ENCODE measurements at regions not wholly inside any gene's neighbourhood (a gene's known extent, or its start where the extent isn't known, plus 50 kb on each side); places are given as distances from the start of the nearest gene placed in this dataset.

- Histone ChIP-seq H3K27ac (ENCODE audit: low read depth in 2 of 2, low read length in 1 of 2) (no peak overlapping the region), H3K4me1 (ENCODE audit: control insufficient read depth in 2 of 2, insufficient read depth in 2 of 2, low read length in 1 of 2) (no peaks in the 10 kb centered on the region), H3K9me3 (ENCODE audit: control insufficient read depth in 2 of 2, insufficient read depth in 1 of 2, low read depth in 1 of 2, low read length in 1 of 2) (peaks cover 7 to 17% of the 10 kb centered on the region in 2 donors), H3K27me3 (ENCODE audit: control insufficient read depth in 1 of 2, insufficient read depth in 2 of 2, low read length in 2 of 2) (no peaks in the 10 kb centered on the region), H3K4me3 (ENCODE audit: low read depth in 1 of 2, low read length in 2 of 2) (peak overlapping the region in 1 of 2 donors; percentile 5), H3K36me3 (ENCODE audit: control insufficient read depth in 2 of 2, insufficient read depth in 2 of 2, low read length in 1 of 2) (no peaks in the 10 kb centered on the region)
- 72 to 80% methylated on average over 20 of the region's 20 CpGs for WGBS, 2 donors
Measured at GRCh38 chr14:105862581-105863239, 336.3 kb downstream of the TMEM121 start.

DNA sequence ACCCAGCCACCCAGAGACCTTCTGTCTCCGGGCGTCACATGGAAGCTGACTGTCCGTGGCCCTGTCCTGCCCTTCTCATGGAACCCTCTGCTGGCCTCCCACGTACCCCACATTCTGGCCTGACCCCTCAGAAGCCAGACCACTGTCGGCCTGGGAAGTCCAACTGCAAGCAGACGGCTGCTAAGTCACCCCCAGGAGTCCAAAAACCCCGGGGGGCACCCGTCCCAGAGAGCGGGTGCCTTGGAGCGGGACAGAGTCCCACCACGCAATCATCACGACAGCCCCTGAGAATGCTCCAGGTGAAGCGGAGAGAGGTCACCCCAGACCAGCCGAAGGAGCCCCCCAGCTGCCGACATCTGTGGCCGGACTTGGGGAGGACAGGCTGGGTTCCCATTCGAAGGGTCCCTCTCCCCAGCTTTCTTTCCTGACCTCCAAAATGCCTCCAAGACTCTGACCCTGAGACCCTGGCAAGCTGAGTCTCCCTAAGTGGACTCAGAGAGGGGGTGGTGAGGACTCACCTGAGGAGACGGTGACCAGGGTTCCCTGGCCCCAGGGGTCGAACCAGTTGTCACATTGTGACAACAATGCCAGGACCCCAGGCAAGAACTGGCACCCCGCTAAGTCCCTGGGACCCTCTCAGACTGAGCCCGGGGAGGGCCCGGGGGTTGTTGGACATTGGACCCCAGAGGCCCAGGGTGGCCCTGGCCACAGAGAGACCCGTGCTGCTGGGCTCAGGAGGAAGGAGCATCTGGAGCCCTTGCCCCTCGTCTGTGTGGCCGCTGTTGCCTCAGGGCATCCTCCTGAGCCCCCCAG, 337.1 kb downstream of the TMEM121 start:
- 81 to 82% methylated on average over 25 of the region's 25 CpGs for WGBS, 2 donors

DNA sequence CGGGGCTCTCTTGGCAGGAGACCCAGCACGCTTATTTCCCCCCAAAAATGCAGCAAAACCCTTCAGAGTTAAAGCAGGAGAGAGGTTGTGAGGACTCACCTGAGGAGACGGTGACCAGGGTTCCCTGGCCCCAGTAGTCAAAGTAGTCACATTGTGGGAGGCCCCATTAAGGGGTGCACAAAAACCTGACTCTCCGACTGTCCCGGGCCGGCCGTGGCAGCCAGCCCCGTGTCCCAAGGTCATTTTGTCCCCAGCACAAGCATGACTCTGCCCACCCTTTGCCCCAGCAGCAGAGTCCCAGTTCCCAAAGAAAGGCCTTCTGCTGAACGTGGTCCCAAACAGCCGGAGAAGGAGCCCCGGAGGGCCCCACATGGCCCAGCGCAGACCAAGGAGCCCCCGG, 337.7 kb downstream of the TMEM121 start:
- Histone ChIP-seq H3K36me3 (ENCODE audit: control insufficient read depth in 2 of 2, insufficient read depth in 2 of 2, low read length in 1 of 2) (no peaks in the 10 kb centered on the region), H3K4me1 (ENCODE audit: control insufficient read depth in 2 of 2, insufficient read depth in 2 of 2, low read length in 1 of 2) (no peaks in the 10 kb centered on the region), H3K27ac (ENCODE audit: low read depth in 2 of 2, low read length in 1 of 2) (no peak overlapping the region), H3K27me3 (ENCODE audit: control insufficient read depth in 1 of 2, insufficient read depth in 2 of 2, low read length in 2 of 2) (no peaks in the 10 kb centered on the region), H3K9me3 (ENCODE audit: control insufficient read depth in 2 of 2, insufficient read depth in 1 of 2, low read depth in 1 of 2, low read length in 1 of 2) (peaks cover 0 to 10% of the 10 kb centered on the region in 2 donors), H3K4me3 (ENCODE audit: low read depth in 1 of 2, low read length in 2 of 2) (no peak overlapping the region)
- 84 to 85% methylated on average over 13 of the region's 13 CpGs for WGBS, 2 donors

More for the DNA sequence above, 337.1 kb downstream of the TMEM121 start:
- Histone ChIP-seq H3K27ac (ENCODE audit: low read depth in 2 of 2, low read length in 1 of 2) (no peak overlapping the region), H3K9me3 (ENCODE audit: control insufficient read depth in 2 of 2, insufficient read depth in 1 of 2, low read depth in 1 of 2, low read length in 1 of 2) (peaks cover 2 to 10% of the 10 kb centered on the region in 2 donors), H3K4me1 (ENCODE audit: control insufficient read depth in 2 of 2, insufficient read depth in 2 of 2, low read length in 1 of 2) (no peaks in the 10 kb centered on the region), H3K4me3 (ENCODE audit: low read depth in 1 of 2, low read length in 2 of 2) (peak overlapping the region in 1 of 2 donors; percentile 5), H3K36me3 (ENCODE audit: control insufficient read depth in 2 of 2, insufficient read depth in 2 of 2, low read length in 1 of 2) (no peaks in the 10 kb centered on the region), H3K27me3 (ENCODE audit: control insufficient read depth in 1 of 2, insufficient read depth in 2 of 2, low read length in 2 of 2) (no peaks in the 10 kb centered on the region)

DNA sequence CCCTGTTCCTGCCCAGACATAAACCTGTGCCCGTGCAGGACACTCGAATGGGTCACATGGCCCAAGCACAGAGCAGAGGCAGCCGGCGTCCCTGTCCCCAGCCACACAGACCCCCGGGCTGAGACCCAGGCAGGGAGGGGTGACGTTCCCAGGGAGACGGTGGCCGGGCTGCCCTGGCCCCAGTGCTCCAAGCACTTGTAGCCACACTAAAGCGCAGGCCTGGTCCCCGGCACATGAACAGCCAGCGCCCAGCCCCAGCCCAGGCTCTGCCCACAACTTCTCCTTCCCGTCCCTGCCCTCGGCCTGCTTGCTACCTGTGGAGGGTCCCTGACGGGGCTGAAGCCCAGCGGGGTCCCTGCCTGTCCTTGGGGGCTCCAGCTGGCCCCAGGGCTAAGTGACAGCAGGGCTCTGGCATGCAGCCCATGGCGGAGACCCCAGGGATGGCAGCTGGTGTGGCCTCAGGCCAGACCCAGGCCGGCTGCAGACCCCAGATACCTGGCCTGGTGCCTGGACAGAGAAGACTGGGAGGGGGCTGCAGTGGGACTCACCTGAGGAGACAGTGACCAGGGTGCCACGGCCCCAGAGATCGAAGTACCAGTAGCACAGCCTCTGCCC, 338.4 kb downstream of the TMEM121 start:
- Histone ChIP-seq H3K27ac (ENCODE audit: low read depth in 2 of 2, low read length in 1 of 2) (no peak overlapping the region), H3K4me1 (ENCODE audit: control insufficient read depth in 2 of 2, insufficient read depth in 2 of 2, low read length in 1 of 2) (no peaks in the 10 kb centered on the region), H3K27me3 (ENCODE audit: control insufficient read depth in 1 of 2, insufficient read depth in 2 of 2, low read length in 2 of 2) (no peaks in the 10 kb centered on the region), H3K9me3 (ENCODE audit: control insufficient read depth in 2 of 2, insufficient read depth in 1 of 2, low read depth in 1 of 2, low read length in 1 of 2) (peaks cover 0 to 6% of the 10 kb centered on the region in 2 donors), H3K4me3 (ENCODE audit: low read depth in 1 of 2, low read length in 2 of 2) (no peak overlapping the region), H3K36me3 (ENCODE audit: control insufficient read depth in 2 of 2, insufficient read depth in 2 of 2, low read length in 1 of 2) (no peaks in the 10 kb centered on the region)
- WGBS, 2 donors = 79 to 85% methylated on average over 19 of the region's 19 CpGs

DNA sequence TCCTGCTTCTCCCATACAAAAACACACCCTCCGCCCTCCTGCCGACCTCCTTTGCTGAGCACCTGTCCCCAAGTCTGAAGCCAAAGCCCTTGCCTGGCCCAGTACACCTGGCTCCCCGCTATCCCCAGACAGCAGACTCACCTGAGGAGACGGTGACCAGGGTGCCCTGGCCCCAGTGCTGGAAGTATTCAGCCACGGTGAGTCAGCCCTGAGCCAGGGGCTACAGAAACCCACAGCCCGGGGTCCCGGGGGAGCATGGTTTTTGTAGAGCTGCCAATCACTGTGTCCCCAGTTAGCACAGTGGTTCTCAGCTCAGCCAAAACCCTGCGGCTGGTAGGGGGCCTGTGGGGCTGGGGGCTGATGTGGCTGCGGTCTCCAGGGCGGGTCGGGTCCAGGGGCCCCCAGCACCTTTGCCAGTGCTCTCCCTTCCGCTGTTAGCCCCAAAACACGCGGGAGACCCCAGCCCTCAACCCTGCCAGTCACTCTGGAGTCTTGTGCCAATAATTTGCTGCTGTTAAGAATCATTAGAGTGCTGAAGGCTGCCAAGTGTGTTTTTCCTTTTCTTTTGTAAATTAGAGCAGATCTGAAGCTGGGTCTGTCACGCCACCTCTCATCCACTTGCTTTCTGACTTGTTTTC, 339.0 kb downstream of the TMEM121 start:
- H3K27me3 ChIP-seq (ENCODE audit: control insufficient read depth in 1 of 2, insufficient read depth in 2 of 2, low read length in 2 of 2) = no peaks in the 10 kb centered on the region
- peaks cover 0 to 4% of the 10 kb centered on the region in 2 donors for H3K9me3 ChIP-seq (ENCODE audit: control insufficient read depth in 2 of 2, insufficient read depth in 1 of 2, low read depth in 1 of 2, low read length in 1 of 2)
- WGBS, 2 donors = 66 to 71% methylated on average over 15 of the region's 15 CpGs
- H3K36me3 ChIP-seq (ENCODE audit: control insufficient read depth in 2 of 2, insufficient read depth in 2 of 2, low read length in 1 of 2) = no peaks in the 10 kb centered on the region
- no peak overlapping the region for H3K27ac ChIP-seq (ENCODE audit: low read depth in 2 of 2, low read length in 1 of 2)
- H3K4me1 ChIP-seq (ENCODE audit: control insufficient read depth in 2 of 2, insufficient read depth in 2 of 2, low read length in 1 of 2) = no peaks in the 10 kb centered on the region
- H3K4me3 ChIP-seq (ENCODE audit: low read depth in 1 of 2, low read length in 2 of 2) = no peak overlapping the region

- peaks cover 0 to 4% of the 10 kb centered on the region in 2 donors for H3K9me3 ChIP-seq (ENCODE audit: control insufficient read depth in 2 of 2, insufficient read depth in 1 of 2, low read depth in 1 of 2, low read length in 1 of 2)
- H3K36me3 ChIP-seq (ENCODE audit: control insufficient read depth in 2 of 2, insufficient read depth in 2 of 2, low read length in 1 of 2) = no peaks in the 10 kb centered on the region
- no peaks in the 10 kb centered on the region for H3K4me1 ChIP-seq (ENCODE audit: control insufficient read depth in 2 of 2, insufficient read depth in 2 of 2, low read length in 1 of 2)
- no peak overlapping the region for H3K27ac ChIP-seq (ENCODE audit: low read depth in 2 of 2, low read length in 1 of 2)
- H3K27me3 ChIP-seq (ENCODE audit: control insufficient read depth in 1 of 2, insufficient read depth in 2 of 2, low read length in 2 of 2) = no peaks in the 10 kb centered on the region
- 87 to 88% methylated on average over 32 of the region's 32 CpGs for WGBS, 2 donors
- H3K4me3 ChIP-seq (ENCODE audit: low read depth in 1 of 2, low read length in 2 of 2) = no peak overlapping the region
Measured at GRCh38 chr14:105865904-105866840, 339.8 kb downstream of the TMEM121 start.

- no peaks in the 10 kb centered on the region for H3K27me3 ChIP-seq (ENCODE audit: control insufficient read depth in 1 of 2, insufficient read depth in 2 of 2, low read length in 2 of 2)
- 93% methylated on average over 12 of the region's 12 CpGs for WGBS, 2 donors
- peaks cover 0 to 4% of the 10 kb centered on the region in 2 donors for H3K9me3 ChIP-seq (ENCODE audit: control insufficient read depth in 2 of 2, insufficient read depth in 1 of 2, low read depth in 1 of 2, low read length in 1 of 2)
- H3K4me3 ChIP-seq (ENCODE audit: low read depth in 1 of 2, low read length in 2 of 2) = no peak overlapping the region
- H3K27ac ChIP-seq (ENCODE audit: low read depth in 2 of 2, low read length in 1 of 2) = no peak overlapping the region
- H3K4me1 ChIP-seq (ENCODE audit: control insufficient read depth in 2 of 2, insufficient read depth in 2 of 2, low read length in 1 of 2) = no peaks in the 10 kb centered on the region
- no peaks in the 10 kb centered on the region for H3K36me3 ChIP-seq (ENCODE audit: control insufficient read depth in 2 of 2, insufficient read depth in 2 of 2, low read length in 1 of 2)
Measured at GRCh38 chr14:105866841-105867321, 340.5 kb downstream of the TMEM121 start.

GRCh38 chr14:105867961-105868599, 341.7 kb downstream of the TMEM121 start:
- no peaks in the 10 kb centered on the region for H3K27me3 ChIP-seq (ENCODE audit: control insufficient read depth in 1 of 2, insufficient read depth in 2 of 2, low read length in 2 of 2)
- no peaks in the 10 kb centered on the region for H3K4me1 ChIP-seq (ENCODE audit: control insufficient read depth in 2 of 2, insufficient read depth in 2 of 2, low read length in 1 of 2)
- WGBS, 2 donors = 88 to 92% methylated on average over 27 to 29 of the region's 29 CpGs
- no peaks in the 10 kb centered on the region for H3K36me3 ChIP-seq (ENCODE audit: control insufficient read depth in 2 of 2, insufficient read depth in 2 of 2, low read length in 1 of 2)
- peaks cover 0 to 4% of the 10 kb centered on the region in 2 donors for H3K9me3 ChIP-seq (ENCODE audit: control insufficient read depth in 2 of 2, insufficient read depth in 1 of 2, low read depth in 1 of 2, low read length in 1 of 2)
- H3K27ac ChIP-seq (ENCODE audit: low read depth in 2 of 2, low read length in 1 of 2) = no peak overlapping the region
- H3K4me3 ChIP-seq (ENCODE audit: low read depth in 1 of 2, low read length in 2 of 2) = no peak overlapping the region
